HG03135 (cell line): ENCODE measurements at regions not wholly inside any gene's neighbourhood (a gene's known extent, or its start where the extent isn't known, plus 50 kb on each side); places are given as distances from the start of the nearest gene placed in this dataset.

ENCODE experiments used
- ATAC-seq: cut with Tn5 transposase; IDR thresholded peaks from one replicate; pipeline ENCODE4 v1.9.1; 2021; ENCODE audit warnings: mild to moderate bottlenecking, moderate library complexity; ENCODE audit not compliant: unreplicated experiment

DNA sequence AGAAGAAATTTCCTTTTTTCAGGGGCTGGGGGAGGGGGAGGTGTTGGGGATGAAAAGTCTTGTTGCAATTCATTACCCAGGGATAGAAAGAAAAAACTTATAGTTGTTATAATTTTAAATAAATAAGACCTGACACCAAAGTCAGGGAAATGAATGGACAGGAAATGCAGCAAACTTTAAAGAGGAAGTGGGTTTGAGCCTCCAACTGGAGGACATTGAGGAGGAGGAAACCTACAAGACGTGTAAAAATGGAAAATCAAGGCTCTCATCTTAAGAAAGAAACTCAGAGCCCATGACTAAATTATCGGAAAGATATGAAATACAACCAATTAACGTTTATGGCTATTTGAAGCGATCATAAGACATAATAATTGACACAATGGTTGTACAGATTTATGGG, 54.4 kb downstream of the NIBAN1 start:
- ATAC-seq: no peak

- no peak for ATAC-seq
These were observed 58.7 kb downstream of the NIBAN1 start for GRCh38 chr1:184915463-184916090.

DNA sequence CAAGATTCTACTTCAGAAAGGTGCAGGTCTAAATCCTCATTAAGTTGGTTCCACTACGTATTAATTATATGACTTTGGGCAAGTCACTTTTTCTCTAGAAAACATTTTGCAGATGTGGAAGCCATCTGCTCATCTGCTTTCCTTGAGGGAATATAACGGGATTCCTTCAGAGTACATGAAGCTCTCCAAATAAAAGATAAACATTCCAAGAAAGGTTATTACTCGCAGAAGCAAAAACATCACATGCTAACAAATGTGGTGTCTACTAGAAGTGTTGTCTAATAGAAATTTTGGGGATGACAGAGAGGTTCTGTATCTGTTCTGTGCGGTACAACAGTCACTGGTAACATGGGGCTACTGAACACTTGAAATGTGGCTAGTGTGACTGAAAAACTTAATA, 60.2 kb downstream of the NIBAN1 start:
- ATAC-seq: no peak

GRCh38 chr1:184912392-184912791, 61.9 kb downstream of the NIBAN1 start:
- no peak for ATAC-seq

DNA sequence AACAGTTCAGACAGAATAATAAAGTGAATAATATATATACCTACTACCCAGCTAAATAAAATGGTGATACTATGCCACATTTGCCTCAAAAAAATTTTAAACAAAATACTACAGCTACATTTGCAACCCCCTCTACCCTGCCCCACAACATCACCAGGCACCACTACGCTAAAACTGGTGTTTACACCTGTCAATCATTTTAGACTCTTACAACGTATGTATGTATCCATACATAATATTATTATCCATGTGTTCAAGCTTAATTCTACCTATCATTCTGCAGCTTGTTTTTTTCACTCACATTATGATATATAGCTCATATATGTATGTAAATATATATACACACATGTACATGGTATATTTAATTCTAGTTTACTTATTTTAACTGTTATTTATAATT, 62.5 kb downstream of the NIBAN1 start:
- no peak for ATAC-seq

DNA sequence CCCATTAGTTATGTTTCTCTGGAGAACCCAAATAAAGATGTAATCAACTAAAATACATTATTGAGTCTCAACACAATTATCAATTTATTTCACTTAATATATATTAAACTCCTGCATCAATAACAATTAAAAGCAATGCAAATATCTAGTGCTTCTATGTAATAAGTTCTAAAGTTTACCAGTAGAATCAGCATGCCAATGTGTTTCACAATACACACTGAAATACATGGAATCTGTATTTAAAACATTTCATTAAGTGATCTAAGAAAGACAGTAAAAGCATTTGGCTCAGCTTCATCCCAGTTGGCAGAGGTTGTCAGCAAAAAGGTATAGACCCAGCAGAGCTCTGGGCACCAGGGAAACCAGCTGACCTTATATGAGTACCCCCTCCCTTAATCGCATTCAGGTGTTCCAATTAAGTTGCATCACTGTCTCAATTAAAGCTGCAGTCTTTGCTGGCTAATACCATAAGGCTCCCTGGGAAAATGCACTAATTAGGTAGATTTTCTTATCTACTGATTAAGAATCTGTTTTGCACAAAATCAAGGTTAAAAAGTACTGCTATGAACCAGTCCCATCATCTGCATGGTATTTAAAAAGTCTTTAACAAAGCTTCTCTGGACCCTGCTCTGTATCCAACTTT, 63.1 kb downstream of the NIBAN1 start:
- no peak for ATAC-seq

DNA sequence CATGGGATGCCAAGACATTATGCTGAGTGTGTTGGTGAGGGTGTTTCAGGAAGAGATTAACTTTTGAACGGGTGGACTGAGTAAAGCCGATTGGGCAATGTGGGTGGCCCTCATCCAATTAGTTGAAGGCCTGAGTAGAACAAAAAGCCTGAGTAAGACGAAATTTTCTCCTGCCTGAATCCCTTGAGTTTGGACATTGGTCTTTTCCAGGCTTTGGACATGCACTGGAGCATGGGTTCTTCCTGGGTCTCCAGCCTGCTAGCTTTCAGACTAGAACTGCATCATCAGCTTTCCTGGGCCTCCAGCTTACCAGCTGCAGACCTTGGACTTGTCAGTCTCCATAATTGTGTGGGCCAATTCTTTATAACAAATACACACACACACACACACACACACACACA, 63.6 kb downstream of the NIBAN1 start:
- no peak for ATAC-seq

DNA sequence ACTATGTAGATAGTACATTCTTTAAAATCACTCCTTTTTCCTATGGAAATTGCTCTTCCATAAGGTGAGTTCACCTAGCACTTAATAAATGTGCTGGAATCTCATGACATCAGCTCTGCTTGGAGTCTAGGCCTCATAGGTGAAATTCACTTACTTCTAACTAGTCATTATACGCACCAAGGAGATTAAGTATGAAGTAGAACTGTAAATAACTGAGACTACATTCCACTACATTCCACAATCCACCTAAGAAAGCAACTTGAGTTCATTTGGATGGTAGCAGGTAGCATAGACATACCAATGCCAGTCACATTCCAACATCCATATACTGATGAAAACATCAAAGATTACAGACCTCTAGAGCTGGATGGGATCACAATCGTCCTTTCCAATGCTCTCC, 64.3 kb downstream of the NIBAN1 start:
- ATAC-seq: no peak

GRCh38 chr1:184909019-184909418, 65.3 kb downstream of the NIBAN1 start:
- no peak for ATAC-seq

- no peak for ATAC-seq
These were observed 65.8 kb downstream of the NIBAN1 start for GRCh38 chr1:184908506-184908905.

GRCh38 chr1:184907500-184907899, 66.8 kb downstream of the NIBAN1 start:
- ATAC-seq: no peak

DNA sequence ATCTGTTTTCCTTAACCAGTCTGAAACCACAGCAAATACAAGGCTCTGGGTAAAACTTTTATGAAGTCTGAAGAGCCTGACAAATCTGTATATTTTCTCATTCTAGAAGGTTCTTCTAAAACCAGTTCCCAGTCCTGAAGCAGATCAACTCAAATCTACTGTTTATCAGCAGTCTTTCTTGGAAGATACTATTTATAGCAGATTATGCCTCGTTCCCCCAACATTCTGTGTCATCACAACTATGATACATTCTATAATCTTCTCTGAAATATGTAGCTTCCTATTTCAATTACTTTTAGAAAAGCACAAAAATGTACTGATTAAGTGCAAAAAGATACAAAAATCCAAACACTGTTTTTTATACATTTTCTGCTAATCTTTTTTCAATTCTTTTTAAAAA, 67.5 kb downstream of the NIBAN1 start:
- no peak for ATAC-seq

DNA sequence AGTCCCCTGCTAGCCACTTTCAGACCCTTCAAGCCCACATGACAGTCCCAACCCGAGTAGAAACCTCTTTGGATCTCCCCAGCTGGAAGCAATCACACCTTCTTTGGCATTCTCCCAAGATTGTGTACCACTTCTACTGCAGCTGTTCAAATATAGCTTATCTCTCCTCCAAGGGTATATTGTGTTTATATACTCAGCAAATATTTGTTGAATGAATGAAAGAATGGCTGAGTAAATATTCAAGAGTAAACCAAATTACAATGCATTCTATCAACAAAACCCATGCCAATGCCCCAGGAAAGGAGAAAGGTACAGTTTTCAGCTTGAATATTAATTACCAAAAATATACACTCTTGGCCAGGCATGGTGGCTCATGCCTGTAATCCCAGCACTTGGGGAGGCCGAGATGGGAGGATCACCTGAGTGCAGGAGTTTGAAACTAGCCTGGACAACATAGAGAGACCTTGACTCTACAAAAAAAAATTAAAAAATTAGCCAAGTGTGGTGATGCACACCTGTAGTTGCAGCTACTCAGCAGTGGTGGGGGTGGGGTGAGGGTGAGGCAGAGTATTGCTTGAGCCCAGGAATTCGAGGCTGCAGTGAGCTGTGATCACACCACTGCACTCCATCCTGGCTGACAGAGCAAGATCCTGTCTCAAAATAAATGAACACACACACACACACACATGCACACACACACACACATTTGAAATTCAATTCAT, 68.5 kb downstream of the NIBAN1 start:
- no peak for ATAC-seq

DNA sequence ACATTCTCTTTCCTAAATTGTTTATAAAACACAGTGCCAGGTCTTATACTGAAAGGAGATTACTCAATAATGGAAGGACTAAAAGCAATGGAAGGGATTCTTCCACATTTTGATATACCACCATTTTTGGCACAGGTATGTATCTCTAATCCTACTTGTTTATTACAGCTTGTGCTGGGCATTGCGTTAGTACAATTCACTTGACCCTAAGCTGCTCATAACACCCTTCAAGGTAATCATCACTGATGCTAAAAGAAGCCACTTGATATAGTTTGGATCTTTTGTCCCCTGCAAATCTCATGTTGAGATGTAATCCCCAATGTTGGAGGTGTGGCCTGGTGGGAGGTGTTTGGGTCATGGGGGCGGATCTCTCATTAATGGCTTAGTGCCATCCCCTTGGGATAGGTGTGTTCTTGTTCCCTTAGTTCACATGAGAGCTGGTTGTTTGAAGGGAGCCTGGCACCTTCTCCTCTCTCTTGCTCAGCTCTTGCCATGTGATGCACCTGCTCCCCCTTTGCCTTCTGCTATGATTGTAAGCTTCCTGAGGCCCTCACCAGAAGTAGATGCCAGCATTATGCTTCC, 71.1 kb downstream of the NIBAN1 start:
- ATAC-seq: no peak

DNA sequence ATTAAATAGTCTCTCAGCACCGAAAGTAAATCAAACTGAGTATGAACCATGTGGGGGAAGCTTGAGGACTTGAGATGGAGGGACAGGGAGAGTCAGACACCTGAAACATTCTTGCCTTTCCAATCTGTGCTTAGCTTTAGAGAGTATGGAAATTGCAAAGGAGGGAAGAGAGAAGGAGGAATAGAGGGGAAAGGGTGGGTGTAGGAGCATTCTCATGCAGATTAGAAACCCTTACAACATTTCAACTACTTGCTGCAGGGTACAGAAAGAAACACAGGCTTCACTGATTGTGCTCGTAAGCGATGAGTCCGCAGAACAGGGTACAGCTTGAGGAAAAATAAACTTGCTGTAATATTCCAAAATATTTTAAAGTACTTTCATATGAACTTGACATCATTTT, 73.8 kb downstream of the NIBAN1 start:
- no peak for ATAC-seq

GRCh38 chr1:184896000-184896399, 78.3 kb downstream of the NIBAN1 start:
- ATAC-seq: no peak

GRCh38 chr1:184895086-184895485, 79.2 kb downstream of the NIBAN1 start:
- no peak for ATAC-seq

DNA sequence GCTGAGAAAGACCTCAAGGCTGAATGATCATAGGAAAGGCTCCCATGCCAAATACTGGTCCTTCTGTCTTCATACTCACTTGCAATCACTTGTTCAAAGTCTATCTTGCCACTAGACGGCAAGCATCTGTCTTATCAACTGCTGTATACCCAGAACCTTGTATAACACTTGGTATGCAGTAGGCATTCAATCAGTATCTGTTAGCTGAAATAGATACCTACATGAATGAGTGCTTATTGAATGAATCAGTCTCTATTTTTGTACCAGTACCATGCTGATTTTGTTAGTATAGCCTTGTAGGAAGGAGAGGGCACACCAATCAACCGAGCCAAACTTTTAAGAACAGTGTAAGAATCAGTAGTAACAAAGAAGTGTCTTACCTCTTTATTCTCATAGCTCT, 80.6 kb downstream of the NIBAN1 start:
- ATAC-seq: no peak

- peak; percentile 79 for ATAC-seq
These were observed 82.2 kb downstream of the NIBAN1 start for GRCh38 chr1:184892116-184892515.

DNA sequence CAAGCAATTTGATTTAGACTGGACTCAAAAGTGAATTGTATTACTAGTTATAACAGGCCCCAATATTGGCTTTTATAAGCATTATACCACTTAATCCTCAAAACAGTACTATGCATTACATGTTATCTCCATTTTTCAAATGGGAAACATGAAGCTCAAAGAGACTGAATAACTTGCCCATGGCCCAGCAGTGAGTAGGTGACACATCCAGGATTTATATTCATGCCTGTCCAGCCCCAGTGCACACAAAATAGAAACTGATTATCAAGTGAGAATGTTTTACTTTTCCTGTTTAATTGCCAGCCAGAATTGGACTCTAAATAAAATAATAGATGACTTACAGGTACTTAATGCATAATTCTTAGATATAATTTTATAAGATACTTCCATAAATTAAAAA, 82.9 kb downstream of the NIBAN1 start:
- no peak for ATAC-seq

DNA sequence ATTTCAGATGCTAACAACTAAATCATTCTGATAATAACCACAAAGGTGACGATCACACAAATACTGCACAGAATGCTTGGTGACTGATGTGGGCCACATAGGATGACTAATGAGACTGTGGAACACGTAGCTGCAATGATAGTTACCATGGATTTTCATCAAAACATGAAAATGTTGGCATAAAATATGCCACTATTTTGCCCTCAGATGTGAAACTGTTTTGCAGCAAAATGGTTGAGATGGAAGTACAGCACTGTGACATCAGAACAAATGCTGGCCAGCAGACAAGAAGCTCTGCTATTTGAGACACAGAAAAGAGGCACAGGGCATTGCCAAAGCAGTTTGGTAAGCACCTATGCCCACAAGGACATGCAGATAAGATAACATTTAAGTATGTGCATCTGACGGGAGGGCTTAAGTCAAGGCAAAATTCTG, 83.8 kb downstream of the NIBAN1 start:
- no peak for ATAC-seq

DNA sequence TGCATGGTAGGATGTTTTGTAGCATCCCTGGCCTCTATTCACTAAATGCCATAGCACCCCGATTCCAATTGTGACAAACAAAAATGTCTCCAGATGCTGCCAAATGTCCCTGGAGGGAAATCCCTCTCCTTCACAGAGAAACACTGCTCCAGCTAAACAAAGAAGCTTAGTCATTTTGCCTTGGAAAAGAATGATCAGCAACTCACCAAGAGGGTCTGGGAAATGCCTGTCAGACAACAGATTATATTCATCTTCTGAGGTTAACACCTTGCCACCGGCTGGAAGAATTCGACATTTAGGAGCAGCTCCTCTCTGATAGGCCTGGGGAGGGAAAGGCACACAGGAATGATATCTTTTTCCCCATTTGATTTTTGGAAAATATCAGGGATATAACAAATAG, 84.4 kb downstream of the NIBAN1 start:
- ATAC-seq: no peak
